ENCODE measurements at regions not wholly inside any gene's neighbourhood (a gene's known extent, or its start where the extent isn't known, plus 50 kb on each side); places are given as distances from the start of the nearest gene placed in this dataset.
"Not testable (repeated sequence)": the region's sequence is repeated elsewhere in the genome, so short reads cannot be mapped to it uniquely, and the experiment has no call there.

GRCh38 chr3:145698749-145699148, 462.2 kb downstream of the PLOD2 start:
- no peak overlapping the region for H3K4me3 ChIP-seq (ENCODE audit: low read depth, poor library complexity, severe bottlenecking)
- DNase-seq (ENCODE audit: low spot score in 2 of 2) = no peak
- TF ChIP-seq POLR2A (IDR thresholded peaks at IDR 0.05) (no peak), CTCF (IDR thresholded peaks at IDR 0.05) (no peak)
- intact Hi-C loops (cut with DNase I; ENCODE audit: low total_unique reads) = no loop called here

DNA sequence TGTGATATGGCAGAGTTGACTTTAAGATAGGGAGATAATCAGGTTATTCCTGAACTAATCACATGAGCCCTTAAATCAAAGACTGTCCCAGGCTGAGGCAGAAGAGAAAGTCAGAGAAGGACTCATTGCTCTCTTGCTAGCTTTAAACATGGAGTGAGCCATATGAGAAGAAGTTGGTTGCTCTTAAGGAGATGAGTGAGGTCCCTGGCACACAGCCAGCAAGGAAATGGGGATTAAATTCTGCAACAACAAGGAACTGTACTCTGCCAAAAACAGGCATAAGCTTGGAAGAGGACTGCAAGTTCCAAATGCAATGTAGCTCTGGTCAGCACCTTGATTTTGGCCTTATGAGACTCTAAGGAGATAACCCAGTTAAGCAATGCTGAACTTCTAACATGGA, 457.0 kb downstream of the PLOD2 start:
- DNase-seq (ENCODE audit: low spot score in 2 of 2) = no peak
- intact Hi-C loops (cut with DNase I; ENCODE audit: low total_unique reads) = no loop called here
- TF ChIP-seq CTCF (IDR thresholded peaks at IDR 0.05) (no peak), POLR2A (IDR thresholded peaks at IDR 0.05) (no peak)
- H3K4me3 ChIP-seq (ENCODE audit: low read depth, poor library complexity, severe bottlenecking) = no peak overlapping the region

DNA sequence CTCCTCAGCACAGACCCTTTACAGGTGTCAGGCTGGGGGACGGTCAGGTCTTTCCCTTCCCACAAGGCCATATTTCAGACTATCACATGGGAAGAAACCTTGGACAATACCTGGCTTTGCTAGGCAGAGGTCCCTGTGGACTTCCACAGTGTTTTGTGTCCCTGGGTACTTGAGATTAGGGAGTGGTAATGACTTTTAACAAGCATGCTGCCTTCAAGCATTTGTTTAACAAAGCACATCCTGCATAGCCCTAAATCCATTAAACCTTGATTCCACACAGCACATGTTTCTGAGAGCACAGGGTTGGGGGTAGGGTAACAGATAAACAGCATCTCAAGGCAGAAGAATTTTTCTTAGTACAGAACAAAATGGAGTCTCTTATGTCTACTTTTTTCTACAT, 451.2 kb downstream of the PLOD2 start:
- not testable (repeated sequence) for DNase-seq (ENCODE audit: low spot score in 2 of 2); H3K4me3 ChIP-seq (ENCODE audit: low read depth, poor library complexity, severe bottlenecking)
- WGBS, 2 donors = 93 to 100% methylated on average over 1 of the region's 1 CpG
- intact Hi-C loops (cut with DNase I; ENCODE audit: low total_unique reads) = loop anchor here (5.0 kb wide), 1 partner anchor 448 kb away; no protein-coding TSS in a partner anchor

DNA sequence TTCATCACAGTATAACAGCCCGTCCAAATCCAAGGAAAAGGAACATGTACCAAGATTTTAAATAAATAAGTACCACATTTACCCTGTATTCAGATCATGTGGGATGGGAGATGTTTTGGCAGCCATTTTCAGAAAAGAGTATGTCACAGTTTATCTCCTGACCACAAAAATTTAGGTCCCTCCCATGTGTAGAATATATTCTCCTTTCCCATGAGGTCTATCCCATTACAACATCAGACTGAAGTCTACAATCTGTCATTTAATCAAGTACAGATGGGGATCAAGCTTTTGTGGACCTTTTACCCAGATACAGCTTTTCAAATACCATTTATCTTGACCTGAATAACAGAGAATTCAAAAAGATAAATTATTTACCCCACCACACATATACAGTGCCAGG, 444.5 kb downstream of the PLOD2 start:
- DNase-seq (ENCODE audit: low spot score in 2 of 2) = no peak
- intact Hi-C loops (cut with DNase I; ENCODE audit: low total_unique reads) = no loop called here
- no peak overlapping the region for H3K4me3 ChIP-seq (ENCODE audit: low read depth, poor library complexity, severe bottlenecking)
- TF ChIP-seq POLR2A (IDR thresholded peaks at IDR 0.05) = no peak
- TF ChIP-seq CTCF (IDR thresholded peaks at IDR 0.05) = no peak
- 80 to 100% methylated on average over 1 of the region's 1 CpG for WGBS, 2 donors

GRCh38 chr3:145719114-145719513, 441.9 kb downstream of the PLOD2 start:
- 73 to 74% methylated on average over 1 of the region's 1 CpG for WGBS, 2 donors
- intact Hi-C loops (cut with DNase I; ENCODE audit: low total_unique reads) = no loop called here
- TF ChIP-seq CTCF (IDR thresholded peaks at IDR 0.05) = no peak
- no peak for TF ChIP-seq POLR2A (IDR thresholded peaks at IDR 0.05)
- no peak for DNase-seq (ENCODE audit: low spot score in 2 of 2)
- no peak overlapping the region for H3K4me3 ChIP-seq (ENCODE audit: low read depth, poor library complexity, severe bottlenecking)

DNA sequence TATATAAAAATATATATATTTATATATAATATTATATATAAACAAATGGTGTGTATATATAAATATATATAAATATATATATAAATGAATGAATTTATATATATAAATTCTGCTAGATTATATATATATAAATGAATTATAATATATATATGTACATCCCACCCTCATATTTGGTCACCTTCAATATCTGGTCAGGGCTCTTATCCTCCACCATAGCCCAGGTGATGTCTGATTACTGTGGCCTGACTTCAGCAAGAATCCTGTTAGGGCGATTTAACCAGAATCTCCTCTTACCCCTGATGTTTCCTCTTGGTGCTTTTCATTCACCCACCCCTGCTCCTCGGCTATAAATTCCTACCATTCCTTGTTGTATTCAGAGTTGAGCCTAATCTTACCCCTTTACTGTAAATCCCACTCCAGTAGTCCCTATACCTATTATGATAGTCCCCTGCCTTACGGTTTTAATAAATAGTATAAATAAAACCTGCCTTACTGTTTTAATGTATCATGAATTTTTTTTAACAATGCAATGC, 439.6 kb downstream of the PLOD2 start:
- no peak for DNase-seq (ENCODE audit: low spot score in 2 of 2)
- intact Hi-C loops (cut with DNase I; ENCODE audit: low total_unique reads) = no loop called here
- H3K4me3 ChIP-seq (ENCODE audit: low read depth, poor library complexity, severe bottlenecking) = no peak overlapping the region
- WGBS, 2 donors = 88 to 95% methylated on average over 3 of the region's 3 CpGs
- no peak for TF ChIP-seq CTCF (IDR thresholded peaks at IDR 0.05)

Measured in lower leg skin (tissue), 4 donors.